ENCODE measurements at regions not wholly inside any gene's neighbourhood (a gene's known extent, or its start where the extent isn't known, plus 50 kb on each side); places are given as distances from the start of the nearest gene placed in this dataset.
"Not testable (repeated sequence)": the region's sequence is repeated elsewhere in the genome, so short reads cannot be mapped to it uniquely, and the experiment has no call there.

GRCh38 chr16:5216441-5217080, 119.0 kb upstream of the EEF2KMT start:
- DNase-seq, result no peak
- no peak overlapping the region for H2AFZ ChIP-seq
- H3K4me2 ChIP-seq (ENCODE audit: unreplicated experiment), result no peak overlapping the region
- TF ChIP-seq EZH2 (IDR thresholded peaks at IDR 0.05; ENCODE audit: insufficient read depth, poor library complexity, severe bottlenecking) (no peak), EZH2phosphoT487 (IDR thresholded peaks at IDR 0.05; ENCODE audit: insufficient read depth, low read depth) (no peak)
- in situ Hi-C loops (cut with MboI), result no loop called here
- no peaks in the 10 kb centered on the region for H3K27me3 ChIP-seq (replicated peaks; ENCODE audit: insufficient read depth)
- H3K79me2 ChIP-seq (ENCODE audit: insufficient read depth), result no peaks in the 10 kb centered on the region
- H3K9me3 ChIP-seq (ENCODE audit: low read depth), result no peaks in the 10 kb centered on the region
- H4K20me1 ChIP-seq (ENCODE audit: insufficient read depth), result no peaks in the 10 kb centered on the region
- H3K9me2 ChIP-seq (ENCODE audit: insufficient read depth), result no peaks in the 10 kb centered on the region
- no peaks in the 10 kb centered on the region for H3K36me3 ChIP-seq (ENCODE audit: low read depth)
- H3K4me3 ChIP-seq, result no peak overlapping the region
- H3F3A ChIP-seq (ENCODE audit: insufficient read depth), result no peaks in the 10 kb centered on the region
- WGBS, 2 experiments (ENCODE audit: low coverage in 1 of 2, low lambda C conversion rate in 2 of 2, missing lambda C conversion rate in 2 of 2), result 10 to 17% methylated on average over 4 of the region's 4 CpGs
- no peak overlapping the region for H3K27ac ChIP-seq
- no peaks in the 10 kb centered on the region for H3K4me1 ChIP-seq (ENCODE audit: insufficient read depth)
- no peak overlapping the region for H3K9ac ChIP-seq

GRCh38 chr16:5215901-5216300, 118.3 kb upstream of the EEF2KMT start:
- no peaks in the 10 kb centered on the region for H3K9me2 ChIP-seq (ENCODE audit: insufficient read depth)
- TF ChIP-seq EZH2phosphoT487 (IDR thresholded peaks at IDR 0.05; ENCODE audit: insufficient read depth, low read depth) (no peak), EZH2 (IDR thresholded peaks at IDR 0.05; ENCODE audit: insufficient read depth, poor library complexity, severe bottlenecking) (no peak)
- H3K27me3 ChIP-seq (replicated peaks; ENCODE audit: insufficient read depth), result no peaks in the 10 kb centered on the region
- in situ Hi-C loops (cut with MboI), result no loop called here
- H3K79me2 ChIP-seq (ENCODE audit: insufficient read depth), result no peaks in the 10 kb centered on the region
- H3K36me3 ChIP-seq (ENCODE audit: low read depth), result no peaks in the 10 kb centered on the region
- H3F3A ChIP-seq (ENCODE audit: insufficient read depth), result no peaks in the 10 kb centered on the region
- no peak overlapping the region for H3K4me3 ChIP-seq
- no peaks in the 10 kb centered on the region for H3K4me1 ChIP-seq (ENCODE audit: insufficient read depth)
- 0 to 4% methylated on average over 2 of the region's 2 CpGs for WGBS, 2 experiments (ENCODE audit: low coverage in 1 of 2, low lambda C conversion rate in 2 of 2, missing lambda C conversion rate in 2 of 2)
- H3K9me3 ChIP-seq (ENCODE audit: low read depth), result no peaks in the 10 kb centered on the region
- no peak overlapping the region for H3K9ac ChIP-seq
- no peak for DNase-seq
- no peaks in the 10 kb centered on the region for H4K20me1 ChIP-seq (ENCODE audit: insufficient read depth)
- no peak overlapping the region for H3K4me2 ChIP-seq (ENCODE audit: unreplicated experiment)
- H2AFZ ChIP-seq, result no peak overlapping the region
- H3K27ac ChIP-seq, result no peak overlapping the region

- no peak overlapping the region for H3K9ac ChIP-seq
- in situ Hi-C loops (cut with MboI), result no loop called here
- no peak for DNase-seq
- 16 to 22% methylated on average over 7 of the region's 7 CpGs for WGBS, 2 experiments (ENCODE audit: low coverage in 1 of 2, low lambda C conversion rate in 2 of 2, missing lambda C conversion rate in 2 of 2)
- no peaks in the 10 kb centered on the region for H3K27me3 ChIP-seq (replicated peaks; ENCODE audit: insufficient read depth)
- TF ChIP-seq EZH2 (IDR thresholded peaks at IDR 0.05; ENCODE audit: insufficient read depth, poor library complexity, severe bottlenecking) (no peak), EZH2phosphoT487 (IDR thresholded peaks at IDR 0.05; ENCODE audit: insufficient read depth, low read depth) (no peak)
- no peaks in the 10 kb centered on the region for H4K20me1 ChIP-seq (ENCODE audit: insufficient read depth)
- H3F3A ChIP-seq (ENCODE audit: insufficient read depth), result no peaks in the 10 kb centered on the region
- H3K27ac ChIP-seq, result no peak overlapping the region
- no peak overlapping the region for H3K4me3 ChIP-seq
- no peak overlapping the region for H2AFZ ChIP-seq
- H3K79me2 ChIP-seq (ENCODE audit: insufficient read depth), result no peaks in the 10 kb centered on the region
- H3K4me1 ChIP-seq (ENCODE audit: insufficient read depth), result no peaks in the 10 kb centered on the region
- no peaks in the 10 kb centered on the region for H3K9me2 ChIP-seq (ENCODE audit: insufficient read depth)
- H3K4me2 ChIP-seq (ENCODE audit: unreplicated experiment), result no peak overlapping the region
- no peaks in the 10 kb centered on the region for H3K36me3 ChIP-seq (ENCODE audit: low read depth)
- H3K9me3 ChIP-seq (ENCODE audit: low read depth), result no peaks in the 10 kb centered on the region
These were observed 116.9 kb upstream of the EEF2KMT start for GRCh38 chr16:5214466-5214865.

- H3F3A ChIP-seq (ENCODE audit: insufficient read depth); H3K4me2 ChIP-seq (ENCODE audit: unreplicated experiment); H4K20me1 ChIP-seq (ENCODE audit: insufficient read depth); H3K27me3 ChIP-seq (replicated peaks; ENCODE audit: insufficient read depth); H3K4me3 ChIP-seq; H3K4me1 ChIP-seq (ENCODE audit: insufficient read depth); H3K9me2 ChIP-seq (ENCODE audit: insufficient read depth); H3K36me3 ChIP-seq (ENCODE audit: low read depth); H3K9ac ChIP-seq; H2AFZ ChIP-seq; H3K79me2 ChIP-seq (ENCODE audit: insufficient read depth); H3K9me3 ChIP-seq (ENCODE audit: low read depth); in situ Hi-C loops (cut with MboI); H3K27ac ChIP-seq: not testable (repeated sequence)
- WGBS, 2 experiments (ENCODE audit: low coverage in 1 of 2, low lambda C conversion rate in 2 of 2, missing lambda C conversion rate in 2 of 2), result 4 to 5% methylated on average over 5 of the region's 5 CpGs
- peak; percentile 3 for DNase-seq
These were observed 114.9 kb upstream of the EEF2KMT start for GRCh38 chr16:5212501-5212900.

GRCh38 chr16:5207862-5208498, 110.4 kb upstream of the EEF2KMT start:
- H3K4me1 ChIP-seq (ENCODE audit: insufficient read depth); H4K20me1 ChIP-seq (ENCODE audit: insufficient read depth); H3K9me2 ChIP-seq (ENCODE audit: insufficient read depth); H3K27ac ChIP-seq; H3K27me3 ChIP-seq (replicated peaks; ENCODE audit: insufficient read depth); H2AFZ ChIP-seq; H3K4me3 ChIP-seq; H3K36me3 ChIP-seq (ENCODE audit: low read depth); H3F3A ChIP-seq (ENCODE audit: insufficient read depth); H3K9me3 ChIP-seq (ENCODE audit: low read depth); H3K9ac ChIP-seq; H3K79me2 ChIP-seq (ENCODE audit: insufficient read depth); H3K4me2 ChIP-seq (ENCODE audit: unreplicated experiment); in situ Hi-C loops (cut with MboI): not testable (repeated sequence)
- peak; percentile 17 for DNase-seq
- WGBS, 2 experiments (ENCODE audit: low coverage in 1 of 2, low lambda C conversion rate in 2 of 2, missing lambda C conversion rate in 2 of 2), result 13 to 31% methylated on average over 1 of the region's 1 CpG

All from GM23248 (cell line).